Brain microvascular endothelial cell (primary cell): ENCODE measurements at regions not wholly inside any gene's neighbourhood (a gene's known extent, or its start where the extent isn't known, plus 50 kb on each side); places are given as distances from the start of the nearest gene placed in this dataset.

ENCODE experiments used
- DNase-seq: peaks from one replicate; pipeline ENCODE4 v3.0.0-alpha.2; 2020
- H3K27ac ChIP-seq: fragments of 250-450 bp; sonication (Bioruptor Pico); 2 replicates; pipeline ENCODE4 v1.5.1; 2020; ENCODE audit warnings: mild to moderate bottlenecking, moderate library complexity
- H3K27me3 ChIP-seq: fragments of 250-450 bp; sonication (Bioruptor Pico); replicated peaks from 2 replicates; pipeline ENCODE4 v1.5.1; 2020; ENCODE audit warnings: mild to moderate bottlenecking
- H3K36me3 ChIP-seq: fragments of 250-450 bp; sonication (Bioruptor Pico); replicated peaks from 2 replicates; pipeline ENCODE4 v1.5.1; 2020; ENCODE audit warnings: mild to moderate bottlenecking
- H3K4me3 ChIP-seq: 2 replicates; pipeline ENCODE4 v1.5.1; 2011; ENCODE audit warnings: low read depth, mild to moderate bottlenecking, control low read depth, low read length, moderate library complexity
- CTCF ChIP-seq: IDR thresholded peaks from 2 replicates; pipeline ENCODE4 v1.5.1; 2011; ENCODE audit warnings: low read depth, mild to moderate bottlenecking, moderate library complexity, low read length, control low read depth, inconsistent platforms; ENCODE audit errors: missing control alignments
- in situ Hi-C: cut with HindIII; loops from 2 replicates; pipeline ENCODE4 v1.10.0; 2017; ENCODE audit warnings: low sequenced_read_pairs, low pct_ligation_motif_present

GRCh38 chr6:130529569-130530149 lies 163.8 kb downstream of the TMEM200A start:
- no peak for TF ChIP-seq CTCF
- no peak for DNase-seq
- no peak overlapping the region for H3K27ac ChIP-seq
- H3K36me3 ChIP-seq = no peaks in the 10 kb centered on the region
- no peaks in the 10 kb centered on the region for H3K27me3 ChIP-seq
- H3K4me3 ChIP-seq = no peak overlapping the region
- in situ Hi-C loops = no loop called here

GRCh38 chr6:130534627-130535026 lies 168.8 kb downstream of the TMEM200A start:
- Histone ChIP-seq H3K27ac (no peak overlapping the region), H3K36me3 (no peaks in the 10 kb centered on the region), H3K4me3 (no peak overlapping the region), H3K27me3 (no peaks in the 10 kb centered on the region)
- no peak for TF ChIP-seq CTCF
- no peak for DNase-seq
- in situ Hi-C loops = no loop called here

GRCh38 chr6:130535242-130535641 lies 169.4 kb downstream of the TMEM200A start:
- no peak for DNase-seq
- Histone ChIP-seq H3K27me3 (no peaks in the 10 kb centered on the region), H3K27ac (no peak overlapping the region), H3K4me3 (no peak overlapping the region), H3K36me3 (no peaks in the 10 kb centered on the region)
- TF ChIP-seq CTCF = no peak
- in situ Hi-C loops = no loop called here

- no peaks in the 10 kb centered on the region for H3K36me3 ChIP-seq
- no peak overlapping the region for H3K27ac ChIP-seq
- DNase-seq = no peak
- H3K27me3 ChIP-seq = no peaks in the 10 kb centered on the region
- no peak for TF ChIP-seq CTCF
- in situ Hi-C loops = no loop called here
- H3K4me3 ChIP-seq = no peak overlapping the region
These were observed 171.6 kb downstream of the TMEM200A start for GRCh38 chr6:130537447-130537846.

GRCh38 chr6:130547723-130548122 lies 181.9 kb downstream of the TMEM200A start:
- no peak for DNase-seq
- TF ChIP-seq CTCF = no peak
- in situ Hi-C loops = no loop called here
- Histone ChIP-seq H3K27ac (no peak overlapping the region), H3K36me3 (no peaks in the 10 kb centered on the region), H3K27me3 (no peaks in the 10 kb centered on the region), H3K4me3 (no peak overlapping the region)

GRCh38 chr6:130557481-130558112 lies 191.8 kb downstream of the TMEM200A start:
- H3K27me3 ChIP-seq = no peaks in the 10 kb centered on the region
- no peak overlapping the region for H3K4me3 ChIP-seq
- in situ Hi-C loops = no loop called here
- H3K27ac ChIP-seq = no peak overlapping the region
- no peaks in the 10 kb centered on the region for H3K36me3 ChIP-seq
- no peak for TF ChIP-seq CTCF
- DNase-seq = no peak
